HG03460 (cell line): ENCODE measurements at regions not wholly inside any gene's neighbourhood (a gene's known extent, or its start where the extent isn't known, plus 50 kb on each side); places are given as distances from the start of the nearest gene placed in this dataset.

Source experiments
- ATAC-seq: cut with Tn5 transposase; IDR thresholded peaks from one replicate; pipeline ENCODE4 v1.9.1; 2021; ENCODE audit not compliant: unreplicated experiment

DNA sequence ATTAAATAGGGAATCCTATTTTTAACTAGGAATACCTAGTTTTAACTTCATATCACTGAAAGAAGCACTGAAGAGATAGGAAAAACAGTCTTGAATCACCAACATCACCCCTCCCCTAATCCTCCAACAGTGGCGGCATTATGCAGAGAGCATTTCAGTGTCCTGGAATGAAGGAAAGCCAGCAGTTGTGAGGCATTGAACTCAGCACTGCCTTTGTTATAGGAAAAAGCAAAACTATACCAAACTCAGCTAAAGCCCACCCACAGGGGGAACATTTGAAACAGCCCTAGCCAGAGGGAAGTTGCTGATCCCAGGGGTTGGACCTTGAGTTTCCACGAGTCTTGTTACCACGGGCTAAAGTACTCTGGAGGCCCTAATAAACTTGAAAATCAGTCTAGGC, 310.6 kb upstream of the EDIL3 start:
- ATAC-seq: no peak

DNA sequence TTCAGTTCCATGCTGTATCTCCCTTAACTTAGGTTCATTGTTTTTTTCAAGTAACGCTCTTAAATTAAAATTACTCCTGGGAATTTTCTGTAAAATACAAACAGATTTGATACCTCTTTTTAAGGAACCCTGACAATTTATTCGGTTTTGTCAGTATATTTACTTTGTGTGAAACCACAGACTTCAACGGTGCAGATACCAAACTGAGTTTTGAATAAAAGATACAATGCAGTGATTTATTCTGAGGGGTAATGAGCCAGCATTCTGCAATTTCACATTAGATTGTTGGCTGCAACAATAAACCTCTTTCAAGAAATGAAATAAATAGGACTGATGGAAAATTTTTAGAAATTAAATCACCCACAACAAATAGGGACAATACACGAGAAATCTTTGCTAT, 308.6 kb upstream of the EDIL3 start:
- ATAC-seq: no peak

DNA sequence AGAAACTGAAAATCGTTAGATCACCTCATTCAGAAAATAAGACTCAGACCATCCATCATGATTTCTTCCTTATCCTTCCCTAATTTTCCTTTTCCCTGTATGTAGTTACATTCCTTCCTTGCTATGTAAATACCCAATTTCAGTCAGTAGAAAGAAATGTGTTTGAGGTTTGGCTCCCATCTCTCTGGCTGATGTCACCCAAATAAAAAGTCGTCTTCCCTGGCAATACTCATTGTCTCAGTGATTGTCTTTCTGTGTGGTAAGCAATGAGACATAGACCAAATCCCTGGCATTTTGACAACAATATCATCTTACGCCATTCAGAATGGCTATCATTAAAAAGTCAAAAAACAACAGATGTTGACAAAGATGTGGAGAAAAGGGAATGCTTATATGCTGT, 303.9 kb upstream of the EDIL3 start:
- ATAC-seq: no peak

DNA sequence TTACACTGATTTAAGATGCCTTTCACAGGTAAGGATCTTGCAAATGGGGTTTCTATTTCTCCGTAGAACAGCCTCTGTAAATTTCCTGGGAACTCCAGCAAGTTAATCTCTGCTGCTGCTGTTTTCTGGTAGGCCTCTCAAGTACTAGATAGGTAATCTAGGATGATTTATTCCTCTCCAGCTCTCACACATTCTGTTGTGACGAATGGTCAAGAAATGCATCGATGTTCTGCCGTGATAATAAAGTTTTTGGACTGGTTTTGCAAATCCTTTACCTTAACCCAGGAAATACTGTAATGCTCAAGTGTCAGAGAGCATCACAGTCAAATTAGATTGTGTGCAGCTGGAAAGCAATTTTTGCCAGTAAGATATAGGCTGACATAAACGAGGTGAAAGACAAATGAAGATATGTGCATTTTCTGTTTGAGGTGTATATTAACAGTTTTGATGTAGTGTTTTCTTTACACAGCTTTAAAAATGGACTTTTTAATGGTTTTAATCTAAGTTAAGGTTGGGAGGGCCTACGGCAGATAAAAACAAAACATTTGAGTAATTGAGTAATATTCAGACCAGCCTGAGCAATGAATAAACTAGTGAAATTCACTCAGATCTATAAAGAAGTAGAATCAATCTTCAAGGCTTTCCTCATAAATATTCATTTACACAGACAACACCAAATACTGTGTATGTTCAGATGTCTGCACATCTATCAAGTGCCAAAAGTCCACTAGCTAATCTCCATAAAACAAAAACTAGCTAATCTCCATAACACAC, 300.6 kb upstream of the EDIL3 start:
- ATAC-seq: no peak

DNA sequence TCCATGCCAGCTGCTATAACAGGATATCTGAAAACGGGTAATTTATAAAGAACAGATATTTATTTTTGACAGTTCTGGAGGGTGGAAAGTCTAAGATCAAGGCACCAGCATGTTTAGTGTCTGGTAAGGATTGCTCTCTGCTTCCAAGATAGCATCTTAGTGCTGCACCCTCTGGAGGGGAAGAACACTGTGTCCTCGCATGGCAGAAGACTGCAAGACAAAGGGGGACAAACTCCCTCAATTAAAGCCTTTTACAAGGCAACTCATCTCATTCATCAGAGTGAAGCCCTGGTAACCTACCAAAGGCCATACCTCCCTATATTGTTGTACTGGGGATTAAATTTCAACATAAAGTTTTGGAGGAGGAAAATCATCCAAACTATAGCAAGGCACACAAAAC, 298.9 kb upstream of the EDIL3 start:
- ATAC-seq: no peak

DNA sequence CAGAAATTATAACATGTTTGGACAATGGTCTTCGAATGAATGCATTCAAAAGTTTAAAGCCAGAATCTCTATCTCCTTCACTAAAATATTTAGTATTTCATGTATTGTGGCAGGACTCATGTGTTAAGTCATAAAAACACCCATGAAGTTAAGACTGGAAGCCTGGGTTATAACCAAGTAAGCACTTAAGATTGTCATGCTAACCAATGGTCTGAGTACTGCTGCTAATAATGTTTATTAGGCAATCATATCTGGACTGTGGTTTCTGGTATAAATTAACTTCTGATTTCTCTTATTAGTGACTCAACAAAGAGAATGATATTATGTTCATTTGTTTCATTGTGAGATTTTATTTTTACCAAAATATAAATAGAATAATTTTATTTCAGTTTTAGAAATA, 297.9 kb upstream of the EDIL3 start:
- no peak for ATAC-seq

DNA sequence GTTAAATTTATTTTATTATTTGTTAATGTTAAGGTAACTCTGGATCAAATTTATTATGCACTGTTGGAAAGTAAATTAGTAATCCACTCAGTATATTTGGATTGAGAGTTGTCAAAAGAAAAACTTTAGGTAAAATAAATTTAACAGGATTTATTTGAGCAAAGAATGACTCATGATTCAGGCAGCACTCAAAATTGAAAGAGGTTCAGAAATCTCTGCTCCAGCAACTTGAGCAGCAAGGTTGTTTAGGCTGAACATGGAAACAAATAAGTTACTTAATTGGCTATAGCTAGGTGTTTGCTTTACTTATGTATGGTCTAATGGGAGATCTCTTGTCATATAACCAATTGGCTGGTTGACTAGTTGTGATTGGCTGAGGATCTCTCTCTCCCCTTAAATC, 296.2 kb upstream of the EDIL3 start:
- no peak for ATAC-seq

DNA sequence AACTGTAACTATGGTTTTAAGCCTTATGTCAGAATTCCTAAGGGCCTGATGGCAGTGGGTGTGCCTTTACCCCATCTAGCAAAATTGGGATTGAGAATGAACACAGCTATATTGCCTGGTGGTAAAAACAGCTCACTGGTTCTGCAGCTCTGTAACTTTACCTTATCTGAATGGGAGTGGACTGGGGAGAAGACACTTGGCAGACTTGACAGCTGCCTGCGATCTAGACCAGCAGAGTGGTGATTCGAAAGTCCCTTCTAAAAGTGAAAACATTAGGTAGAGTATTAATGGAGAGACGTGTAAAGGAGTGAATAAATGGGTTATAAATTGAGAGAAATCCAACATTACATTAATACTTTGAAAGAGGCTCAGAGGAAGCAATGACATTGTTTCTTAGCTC, 289.1 kb upstream of the EDIL3 start:
- ATAC-seq: no peak

DNA sequence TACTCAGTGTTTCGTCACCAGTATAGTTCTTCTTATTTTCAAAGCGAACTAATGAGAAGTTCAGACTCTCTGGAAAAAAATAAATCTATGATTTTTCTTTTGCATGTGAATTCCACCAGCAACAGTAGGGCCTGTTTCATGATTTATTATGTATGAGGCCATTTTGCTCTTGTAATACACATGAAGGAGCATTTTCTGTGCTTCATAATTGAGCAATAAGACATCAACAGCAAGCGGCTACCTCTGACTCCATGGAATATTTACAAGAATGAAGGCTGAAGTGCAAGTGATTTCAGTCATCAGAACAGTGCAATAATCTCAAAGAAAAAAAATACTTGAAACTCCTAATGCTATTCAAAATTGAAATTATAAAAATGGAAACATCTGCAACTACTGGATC, 282.9 kb upstream of the EDIL3 start:
- ATAC-seq: no peak

DNA sequence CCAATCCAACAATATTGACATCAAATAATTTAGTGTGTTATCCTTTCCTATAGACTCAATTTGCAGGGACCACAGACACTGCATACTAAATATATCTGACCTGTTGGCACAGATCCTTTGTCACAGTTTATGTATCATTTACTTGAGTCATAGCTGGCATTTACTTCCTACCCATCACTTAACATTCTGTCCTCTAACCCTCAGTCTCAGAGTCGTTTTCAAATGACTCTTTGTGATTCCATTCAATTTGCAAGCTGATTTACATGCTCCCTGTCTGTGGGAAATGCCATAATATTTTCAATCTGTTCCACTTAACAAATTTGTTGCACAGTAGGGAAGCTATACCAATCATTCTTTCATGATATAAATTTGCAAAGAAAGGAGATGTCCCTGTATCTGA, 265.7 kb upstream of the EDIL3 start:
- ATAC-seq: no peak

DNA sequence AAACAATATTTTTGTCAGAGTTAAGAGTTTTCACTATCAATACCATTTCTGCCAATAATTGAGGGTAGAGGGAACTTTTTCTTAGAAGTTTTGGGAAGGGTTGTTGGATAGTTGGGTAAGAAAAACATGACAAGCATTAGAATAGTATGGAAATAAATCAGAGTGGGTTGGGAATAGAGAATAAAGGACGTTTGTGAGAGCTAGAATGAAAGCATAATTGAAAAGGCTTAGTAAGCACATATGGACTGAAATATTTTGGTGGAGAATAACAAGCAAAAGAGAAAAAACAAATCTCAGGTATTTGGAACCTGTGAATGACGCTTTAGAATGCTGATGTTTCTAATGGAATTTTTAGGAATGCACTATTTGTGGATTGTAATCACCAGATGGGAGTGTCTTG, 262.9 kb upstream of the EDIL3 start:
- ATAC-seq: no peak

DNA sequence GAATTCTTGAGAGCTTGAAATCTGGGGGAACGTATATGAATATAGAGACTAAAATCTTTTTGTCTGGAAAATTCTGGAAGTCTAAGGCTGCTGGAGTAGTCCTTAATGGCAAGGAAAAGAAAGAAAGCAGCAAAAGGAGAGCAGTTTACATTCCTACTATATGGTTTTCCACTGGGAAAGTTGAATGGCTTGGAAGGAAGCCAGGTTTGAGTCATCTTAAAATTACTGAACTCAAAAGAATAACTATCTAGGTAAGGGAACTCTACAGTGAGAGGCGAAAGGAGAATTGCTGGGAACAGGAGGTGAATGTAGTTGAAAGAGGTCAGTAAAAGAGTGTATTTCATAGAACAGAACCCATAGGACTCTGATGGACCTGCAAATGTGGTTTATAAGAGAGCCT, 258.1 kb upstream of the EDIL3 start:
- ATAC-seq: no peak

DNA sequence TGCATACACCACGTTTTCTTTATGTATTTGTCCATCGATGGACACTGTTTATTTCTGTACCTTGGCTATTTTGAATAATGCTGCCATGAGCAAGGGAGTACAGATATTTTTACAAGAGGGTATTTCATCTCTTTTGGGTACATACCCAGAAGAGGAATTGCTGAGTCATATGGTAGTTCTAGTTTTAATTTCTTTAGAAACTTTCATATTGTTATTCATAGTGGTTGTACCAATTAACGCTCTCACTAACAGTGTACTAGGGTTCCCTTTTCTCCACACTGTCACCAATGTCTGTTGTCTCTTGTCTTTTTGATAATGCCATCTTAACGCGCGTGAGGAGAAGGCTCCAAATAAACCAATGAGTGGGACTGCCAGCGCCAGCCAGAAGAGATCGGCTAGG, 257.6 kb upstream of the EDIL3 start:
- ATAC-seq: no peak

DNA sequence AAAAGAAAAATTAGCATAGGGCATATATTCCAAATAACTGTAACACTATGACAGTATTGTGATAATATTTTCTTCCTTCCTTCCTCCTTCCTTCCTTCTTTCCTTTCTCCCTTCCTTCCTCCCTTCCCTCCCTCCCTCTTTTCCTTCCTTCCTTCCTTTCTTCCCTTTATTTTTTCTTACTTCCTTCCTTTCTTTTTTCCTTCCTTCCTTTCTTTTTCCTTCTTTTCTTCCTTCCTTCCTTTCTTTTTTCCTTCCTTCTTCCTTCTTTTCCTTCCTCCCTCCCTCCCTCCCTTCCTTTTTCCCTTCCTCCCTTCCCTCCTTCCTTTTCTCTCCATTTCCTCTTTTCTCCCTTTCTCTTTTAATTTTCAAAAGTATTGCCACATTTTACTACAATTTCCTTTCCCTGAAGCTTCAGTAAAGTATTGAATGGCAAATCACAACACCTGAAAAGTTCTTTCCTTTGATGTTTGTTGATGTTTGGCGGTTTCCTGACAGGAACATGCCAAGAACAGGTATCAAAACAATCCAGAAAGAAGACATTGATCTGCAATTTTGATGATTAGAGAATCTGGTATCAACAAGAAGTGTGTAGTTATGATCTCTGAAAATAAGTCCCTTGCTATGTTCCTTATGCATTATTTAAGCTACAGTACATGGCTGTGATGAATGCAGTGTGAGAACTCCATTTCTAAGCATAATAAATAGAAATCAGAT, 253.1 kb upstream of the EDIL3 start:
- ATAC-seq: no peak

DNA sequence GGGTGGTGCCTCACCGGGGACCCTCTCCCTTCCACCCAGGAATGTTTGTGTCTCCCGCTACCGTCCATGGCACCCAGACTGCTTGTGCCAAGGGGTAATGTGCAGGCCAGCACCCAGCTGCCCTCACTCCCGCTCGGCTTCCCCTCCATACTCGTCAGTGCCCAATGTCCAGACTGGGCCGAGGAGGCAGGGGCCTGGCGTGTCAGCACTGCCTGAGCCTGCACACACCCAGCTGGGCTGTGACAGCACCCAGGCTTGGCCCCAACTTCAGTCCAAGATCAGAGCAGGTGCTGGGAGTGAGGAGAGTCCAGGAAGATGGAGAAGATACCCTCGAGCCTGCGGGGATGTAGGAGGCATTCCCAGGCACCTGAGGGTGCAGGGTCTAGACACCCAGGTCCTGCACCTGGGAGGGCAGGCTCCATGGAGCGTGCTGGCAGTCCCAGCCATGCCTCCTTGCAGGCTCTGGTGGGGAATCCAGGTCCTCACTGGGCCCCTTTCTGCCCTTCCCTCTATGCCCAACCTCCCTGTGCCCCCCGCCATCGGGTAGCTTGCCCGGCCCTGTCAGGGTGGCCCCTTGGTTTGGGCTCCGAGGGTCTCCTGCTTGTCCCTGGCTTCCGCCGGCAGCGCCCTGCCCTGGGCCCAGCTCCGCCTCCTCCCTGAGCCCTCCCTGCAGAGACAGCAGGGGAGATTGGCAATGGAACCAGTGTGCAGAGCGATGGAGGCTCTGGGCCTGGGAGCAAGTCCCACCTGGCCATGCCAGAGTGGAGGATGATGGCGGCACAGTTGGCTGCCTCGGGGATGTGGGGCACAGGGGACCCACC, 250.8 kb upstream of the EDIL3 start:
- ATAC-seq: no peak

DNA sequence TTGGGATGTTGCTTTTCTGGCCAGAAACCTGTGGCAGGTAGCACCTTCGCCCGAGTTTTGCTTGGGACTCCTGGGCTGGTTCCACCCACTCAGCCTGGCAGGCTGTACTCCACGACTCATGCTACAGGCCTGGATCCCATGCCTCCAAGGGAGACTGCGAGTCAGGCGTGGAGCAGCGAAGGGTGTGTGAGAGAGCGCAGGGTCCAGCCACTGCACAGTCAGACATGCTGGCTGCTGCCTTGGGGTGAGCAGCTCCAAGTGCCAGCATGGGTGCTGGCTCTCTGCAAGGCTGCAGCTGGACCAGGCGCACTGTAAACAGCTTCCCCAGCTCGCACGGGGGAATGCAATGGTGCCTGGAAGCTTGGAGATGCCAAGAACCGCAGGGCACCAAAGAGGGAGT, 249.6 kb upstream of the EDIL3 start:
- ATAC-seq: no peak

DNA sequence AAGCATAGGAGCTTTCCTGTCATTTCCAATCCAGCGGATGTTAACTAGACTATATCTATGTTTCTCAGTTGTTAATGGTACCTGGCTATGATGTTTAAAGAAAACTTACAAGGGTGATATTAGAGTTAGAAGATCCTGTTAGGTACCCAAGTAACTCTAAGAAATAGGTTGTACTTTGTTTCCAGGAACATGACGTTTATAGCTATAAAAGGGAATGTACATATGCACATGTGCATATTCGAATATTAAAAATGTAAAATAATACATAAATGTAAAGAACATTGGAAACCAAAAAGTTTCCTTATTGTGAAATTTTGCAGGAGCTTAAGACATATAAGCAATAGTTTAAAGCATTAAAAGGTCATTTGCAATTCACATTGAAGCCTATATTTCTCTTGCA, 247.7 kb upstream of the EDIL3 start:
- ATAC-seq: no peak

DNA sequence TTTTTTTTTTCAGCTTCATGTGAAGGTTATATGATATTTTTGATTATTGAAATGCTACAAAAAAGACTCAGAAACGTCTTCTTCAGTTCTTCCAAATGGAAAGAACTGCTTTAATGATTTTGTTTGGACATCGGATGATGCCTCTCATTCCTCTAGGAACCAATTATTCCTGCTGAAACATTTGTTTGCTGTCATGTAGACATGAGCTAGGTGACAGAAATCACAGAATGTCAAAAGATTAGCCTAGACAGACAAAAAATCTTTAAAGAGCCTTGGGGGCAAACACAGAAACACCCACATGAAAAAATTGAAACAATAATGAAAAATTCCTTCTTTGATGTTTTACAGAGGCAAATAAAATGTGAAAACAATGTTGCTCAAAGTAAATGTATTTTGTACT, 244.2 kb upstream of the EDIL3 start:
- ATAC-seq: no peak

DNA sequence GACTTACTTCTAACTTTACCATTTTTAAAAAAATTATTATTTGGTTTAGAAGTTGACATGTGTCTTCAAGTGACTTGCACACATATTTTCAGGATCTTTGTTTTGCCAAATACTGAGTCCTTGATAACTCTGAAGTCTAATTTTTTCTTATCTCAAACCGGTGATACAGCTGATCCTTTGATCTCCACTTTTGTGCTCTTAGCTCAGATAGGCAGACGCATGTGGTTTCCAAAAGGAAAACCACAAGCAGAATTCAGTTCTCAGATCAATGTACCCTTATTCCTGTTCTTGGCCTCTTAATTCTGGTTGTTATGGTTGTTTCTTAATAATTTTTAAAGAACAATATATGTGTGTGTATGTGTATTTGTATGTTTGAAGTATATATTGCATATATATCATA, 238.3 kb upstream of the EDIL3 start:
- ATAC-seq: no peak

DNA sequence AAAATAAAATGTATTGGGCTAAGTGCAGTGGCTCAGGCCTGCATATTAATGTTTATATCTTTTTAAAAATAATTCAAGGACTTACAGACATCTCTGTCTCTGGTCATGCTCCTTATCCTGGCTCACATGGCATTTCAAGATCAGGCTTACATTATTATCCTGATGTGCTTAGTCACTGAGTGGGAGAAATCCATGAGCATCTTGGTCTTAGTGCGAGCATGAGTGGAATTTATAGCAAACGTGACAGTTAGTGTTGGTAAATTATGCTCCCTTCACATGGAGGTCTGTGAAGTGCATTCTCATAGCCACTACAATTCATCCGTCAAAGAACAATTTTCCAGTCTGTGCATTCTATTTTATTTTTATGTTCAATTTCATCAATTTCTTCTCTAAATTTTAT, 237.8 kb upstream of the EDIL3 start:
- ATAC-seq: no peak

DNA sequence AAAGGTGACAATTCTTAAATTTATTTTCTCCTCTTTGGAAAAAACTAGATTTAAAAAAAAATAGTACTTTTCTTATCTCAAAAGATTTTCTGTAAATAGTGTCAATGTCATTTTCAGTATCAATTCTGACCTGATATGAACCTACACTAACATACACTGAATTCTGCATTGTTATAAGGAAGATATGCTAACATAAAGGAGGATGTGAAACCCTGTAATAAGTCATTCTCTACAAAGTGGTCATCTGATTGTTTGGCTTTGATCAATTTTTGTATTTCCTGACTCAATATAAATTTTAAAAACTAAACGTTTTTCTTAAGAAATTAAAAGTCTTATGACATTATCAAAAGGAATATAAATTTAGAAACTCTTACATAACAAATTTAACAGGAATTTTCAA, 233.6 kb upstream of the EDIL3 start:
- no peak for ATAC-seq

DNA sequence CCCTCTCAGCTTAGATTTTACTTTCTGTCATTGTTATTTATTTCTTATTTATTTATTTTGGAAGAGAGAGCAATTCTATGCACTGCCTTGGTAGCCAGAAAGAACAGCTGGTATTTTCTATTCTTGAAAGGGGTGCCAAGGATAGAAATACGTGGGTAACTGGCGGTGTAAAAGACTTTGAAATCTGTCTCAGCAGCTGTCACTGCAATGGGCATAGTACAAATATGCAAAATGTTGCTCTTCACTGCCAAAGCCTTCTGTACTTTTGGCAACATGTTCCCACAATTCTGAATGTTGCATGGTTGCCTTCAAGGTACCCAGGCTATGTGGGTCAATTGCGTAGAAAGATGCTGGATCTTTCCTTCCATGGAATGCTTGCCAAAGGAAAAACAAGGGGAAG, 230.2 kb upstream of the EDIL3 start:
- ATAC-seq: no peak
